ENCODE measurements at regions not wholly inside any gene's neighbourhood (a gene's known extent, or its start where the extent isn't known, plus 50 kb on each side); places are given as distances from the start of the nearest gene placed in this dataset.

DNA sequence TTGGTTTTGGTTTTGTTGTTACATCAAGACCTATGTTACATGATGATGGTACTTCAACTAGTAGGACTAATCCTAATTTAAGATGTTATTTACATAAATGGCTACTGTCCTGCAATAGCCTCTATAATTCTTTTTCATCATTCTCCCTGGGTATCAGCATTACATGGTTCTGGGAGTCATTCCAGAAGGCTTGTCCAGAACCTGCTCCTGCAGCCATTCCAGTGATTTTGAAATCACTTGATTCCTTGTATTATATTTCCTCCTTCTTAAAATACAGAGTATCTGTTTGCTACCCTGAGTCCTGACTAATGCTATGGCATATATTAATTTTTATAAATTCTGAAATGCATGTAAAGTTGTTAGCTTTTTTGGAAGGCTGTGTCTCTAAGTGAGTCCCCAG lies 400.5 kb upstream of the MEIS1 start (continued):
- no peak for TF ChIP-seq TCF7L2 (IDR thresholded peaks at IDR 0.05; ENCODE audit: borderline replicate concordance, low read depth, low read length)
- TF ChIP-seq KLF16 (tag by site-specific recombination; IDR thresholded peaks at IDR 0.05) = no peak
- TF ChIP-seq MZF1 (tag by site-specific recombination; IDR thresholded peaks at IDR 0.05; ENCODE audit: borderline replicate concordance) = no peak

DNA sequence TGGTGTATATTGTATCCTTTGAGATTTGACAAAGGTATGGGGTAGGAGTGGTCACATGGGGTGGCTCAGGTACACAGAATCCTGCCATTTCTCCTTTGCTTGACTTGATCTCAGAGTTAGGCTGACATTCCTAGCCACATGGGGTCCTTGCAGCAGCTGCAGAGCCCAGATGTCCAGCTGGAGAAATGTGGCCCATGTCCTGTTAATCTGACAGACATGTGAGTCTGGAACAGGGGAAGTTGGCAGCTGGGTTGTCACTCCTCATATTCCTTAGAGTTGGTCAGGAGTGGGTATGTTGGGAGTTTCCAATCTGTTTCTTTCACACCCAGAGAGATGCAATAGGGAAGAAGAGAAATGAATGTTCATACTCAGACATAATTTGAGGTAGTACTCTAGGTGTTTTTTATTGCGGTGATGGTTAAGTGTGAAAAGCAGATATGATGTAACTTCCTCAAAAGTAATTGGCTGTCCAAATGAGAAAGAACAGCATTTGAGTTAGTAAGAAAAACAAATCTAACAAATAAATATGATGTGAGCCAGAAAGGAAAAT lies 402.6 kb upstream of the MEIS1 start:
- ChIA-PET CTCF (interaction anchor here (0.6 kb wide), 1 partner anchor 524 kb away, joined by 4 read pairs; no protein-coding TSS in a partner anchor), POLR2A (no interaction called here)
- H3K27ac ChIP-seq (ENCODE audit: extremely low read depth, low read depth, low read length) = no peak overlapping the region
- no peaks in the 10 kb centered on the region for H3K36me3 ChIP-seq (ENCODE audit: control insufficient read depth in 2 of 2, insufficient read depth in 1 of 2, low read length in 2 of 2)
- H3K4me3 ChIP-seq (ENCODE audit: low read depth, low read length) = no peak overlapping the region
- no peaks in the 10 kb centered on the region for H3K4me1 ChIP-seq (ENCODE audit: control insufficient read depth, insufficient read depth, low read length)
- no peaks in the 10 kb centered on the region for H3K9me3 ChIP-seq (ENCODE audit: control insufficient read depth, insufficient read depth, low read depth, low read length)
- TF ChIP-seq KLF7 (tag by site-specific recombination; IDR thresholded peaks at IDR 0.05; ENCODE audit: borderline replicate concordance) (no peak), ZNF354C (tag by site-specific recombination; IDR thresholded peaks at IDR 0.05; ENCODE audit: borderline replicate concordance, low read depth) (no peak)
- TF ChIP-seq, protein P1, sequence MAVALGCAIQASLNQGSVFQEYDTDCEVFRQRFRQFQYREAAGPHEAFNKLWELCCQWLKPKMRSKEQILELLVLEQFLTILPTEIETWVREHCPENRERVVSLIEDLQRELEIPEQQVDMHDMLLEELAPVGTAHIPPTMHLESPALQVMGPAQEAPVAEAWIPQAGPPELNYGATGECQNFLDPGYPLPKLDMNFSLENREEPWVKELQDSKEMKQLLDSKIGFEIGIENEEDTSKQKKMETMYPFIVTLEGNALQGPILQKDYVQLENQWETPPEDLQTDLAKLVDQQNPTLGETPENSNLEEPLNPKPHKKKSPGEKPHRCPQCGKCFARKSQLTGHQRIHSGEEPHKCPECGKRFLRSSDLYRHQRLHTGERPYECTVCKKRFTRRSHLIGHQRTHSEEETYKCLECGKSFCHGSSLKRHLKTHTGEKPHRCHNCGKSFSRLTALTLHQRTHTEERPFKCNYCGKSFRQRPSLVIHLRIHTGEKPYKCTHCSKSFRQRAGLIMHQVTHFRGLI (tag by site-specific recombination; IDR thresholded peaks at IDR 0.05) = no peak

DNA sequence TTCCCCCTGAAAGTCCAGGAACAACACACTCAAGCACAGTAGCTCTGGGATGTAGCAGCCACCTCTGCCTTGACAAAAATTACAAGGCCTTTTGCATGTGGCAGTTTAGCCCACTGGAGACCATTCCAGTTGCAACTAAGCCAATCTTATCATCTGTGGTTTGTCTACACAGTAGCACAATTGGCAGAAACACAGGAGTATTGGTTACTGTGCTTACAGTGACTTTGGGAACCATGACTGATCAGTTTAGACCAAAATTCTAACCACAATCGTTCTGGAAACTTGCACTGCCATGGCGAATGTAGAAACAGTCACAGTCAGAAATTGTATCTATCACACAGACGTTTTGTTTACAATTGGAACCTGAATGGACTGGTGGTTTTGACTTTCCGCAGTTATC lies 403.7 kb upstream of the MEIS1 start:
- no peaks in the 10 kb centered on the region for H3K36me3 ChIP-seq (ENCODE audit: control insufficient read depth in 2 of 2, insufficient read depth in 1 of 2, low read length in 2 of 2)
- no peak overlapping the region for H3K4me3 ChIP-seq (ENCODE audit: low read depth, low read length)
- H3K4me1 ChIP-seq (ENCODE audit: control insufficient read depth, insufficient read depth, low read length) = no peaks in the 10 kb centered on the region
- H3K27ac ChIP-seq (ENCODE audit: extremely low read depth, low read depth, low read length) = no peak overlapping the region
- POLR2A ChIA-PET = no interaction called here
- H3K9me3 ChIP-seq (ENCODE audit: control insufficient read depth, insufficient read depth, low read depth, low read length) = no peaks in the 10 kb centered on the region
- CTCF ChIA-PET = no interaction called here
- no peak for TF ChIP-seq ZNF140 (tag by site-specific recombination; IDR thresholded peaks at IDR 0.05)
- TF ChIP-seq ZNF529 (tag by site-specific recombination; IDR thresholded peaks at IDR 0.05; ENCODE audit: insufficient replicate concordance) = no peak
- TF ChIP-seq ZNF391 (tag by site-specific recombination; IDR thresholded peaks at IDR 0.05; ENCODE audit: borderline replicate concordance, low read depth) = no peak
- no peak for TF ChIP-seq ZNF24 (tag by site-specific recombination; IDR thresholded peaks at IDR 0.05)
- TF ChIP-seq ZNF311 (tag by site-specific recombination; IDR thresholded peaks at IDR 0.05; ENCODE audit: borderline replicate concordance) = no peak
- no peak for TF ChIP-seq ZNF660 (tag by site-specific recombination; IDR thresholded peaks at IDR 0.05)
- TF ChIP-seq, protein P2, sequence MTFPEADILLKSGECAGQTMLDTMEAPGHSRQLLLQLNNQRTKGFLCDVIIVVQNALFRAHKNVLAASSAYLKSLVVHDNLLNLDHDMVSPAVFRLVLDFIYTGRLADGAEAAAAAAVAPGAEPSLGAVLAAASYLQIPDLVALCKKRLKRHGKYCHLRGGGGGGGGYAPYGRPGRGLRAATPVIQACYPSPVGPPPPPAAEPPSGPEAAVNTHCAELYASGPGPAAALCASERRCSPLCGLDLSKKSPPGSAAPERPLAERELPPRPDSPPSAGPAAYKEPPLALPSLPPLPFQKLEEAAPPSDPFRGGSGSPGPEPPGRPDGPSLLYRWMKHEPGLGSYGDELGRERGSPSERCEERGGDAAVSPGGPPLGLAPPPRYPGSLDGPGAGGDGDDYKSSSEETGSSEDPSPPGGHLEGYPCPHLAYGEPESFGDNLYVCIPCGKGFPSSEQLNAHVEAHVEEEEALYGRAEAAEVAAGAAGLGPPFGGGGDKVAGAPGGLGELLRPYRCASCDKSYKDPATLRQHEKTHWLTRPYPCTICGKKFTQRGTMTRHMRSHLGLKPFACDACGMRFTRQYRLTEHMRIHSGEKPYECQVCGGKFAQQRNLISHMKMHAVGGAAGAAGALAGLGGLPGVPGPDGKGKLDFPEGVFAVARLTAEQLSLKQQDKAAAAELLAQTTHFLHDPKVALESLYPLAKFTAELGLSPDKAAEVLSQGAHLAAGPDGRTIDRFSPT (tag by site-specific recombination; IDR thresholded peaks at IDR 0.05) = no peak
- no peak for TF ChIP-seq KLF9 (tag by site-specific recombination; IDR thresholded peaks at IDR 0.05; ENCODE audit: low read depth)
- TF ChIP-seq, protein P3, sequence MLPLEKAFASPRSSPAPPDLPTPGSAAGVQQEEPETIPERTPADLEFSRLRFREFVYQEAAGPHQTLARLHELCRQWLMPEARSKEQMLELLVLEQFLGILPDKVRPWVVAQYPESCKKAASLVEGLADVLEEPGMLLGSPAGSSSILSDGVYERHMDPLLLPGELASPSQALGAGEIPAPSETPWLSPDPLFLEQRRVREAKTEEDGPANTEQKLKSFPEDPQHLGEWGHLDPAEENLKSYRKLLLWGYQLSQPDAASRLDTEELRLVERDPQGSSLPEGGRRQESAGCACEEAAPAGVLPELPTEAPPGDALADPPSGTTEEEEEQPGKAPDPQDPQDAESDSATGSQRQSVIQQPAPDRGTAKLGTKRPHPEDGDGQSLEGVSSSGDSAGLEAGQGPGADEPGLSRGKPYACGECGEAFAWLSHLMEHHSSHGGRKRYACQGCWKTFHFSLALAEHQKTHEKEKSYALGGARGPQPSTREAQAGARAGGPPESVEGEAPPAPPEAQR (tag by site-specific recombination; IDR thresholded peaks at IDR 0.05) = no peak
- no peak for TF ChIP-seq ZNF114 (tag by site-specific recombination; IDR thresholded peaks at IDR 0.05)
- TF ChIP-seq, protein P4, sequence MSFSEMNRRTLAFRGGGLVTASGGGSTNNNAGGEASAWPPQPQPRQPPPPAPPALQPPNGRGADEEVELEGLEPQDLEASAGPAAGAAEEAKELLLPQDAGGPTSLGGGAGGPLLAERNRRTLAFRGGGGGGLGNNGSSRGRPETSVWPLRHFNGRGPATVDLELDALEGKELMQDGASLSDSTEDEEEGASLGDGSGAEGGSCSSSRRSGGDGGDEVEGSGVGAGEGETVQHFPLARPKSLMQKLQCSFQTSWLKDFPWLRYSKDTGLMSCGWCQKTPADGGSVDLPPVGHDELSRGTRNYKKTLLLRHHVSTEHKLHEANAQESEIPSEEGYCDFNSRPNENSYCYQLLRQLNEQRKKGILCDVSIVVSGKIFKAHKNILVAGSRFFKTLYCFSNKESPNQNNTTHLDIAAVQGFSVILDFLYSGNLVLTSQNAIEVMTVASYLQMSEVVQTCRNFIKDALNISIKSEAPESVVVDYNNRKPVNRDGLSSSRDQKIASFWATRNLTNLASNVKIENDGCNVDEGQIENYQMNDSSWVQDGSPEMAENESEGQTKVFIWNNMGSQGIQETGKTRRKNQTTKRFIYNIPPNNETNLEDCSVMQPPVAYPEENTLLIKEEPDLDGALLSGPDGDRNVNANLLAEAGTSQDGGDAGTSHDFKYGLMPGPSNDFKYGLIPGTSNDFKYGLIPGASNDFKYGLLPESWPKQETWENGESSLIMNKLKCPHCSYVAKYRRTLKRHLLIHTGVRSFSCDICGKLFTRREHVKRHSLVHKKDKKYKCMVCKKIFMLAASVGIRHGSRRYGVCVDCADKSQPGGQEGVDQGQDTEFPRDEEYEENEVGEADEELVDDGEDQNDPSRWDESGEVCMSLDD (tag by site-specific recombination; IDR thresholded peaks at IDR 0.05) = no peak
- no peak for TF ChIP-seq HOXC10 (CRISPR knock-in tag; IDR thresholded peaks at IDR 0.05)
- TF ChIP-seq, protein P5, sequence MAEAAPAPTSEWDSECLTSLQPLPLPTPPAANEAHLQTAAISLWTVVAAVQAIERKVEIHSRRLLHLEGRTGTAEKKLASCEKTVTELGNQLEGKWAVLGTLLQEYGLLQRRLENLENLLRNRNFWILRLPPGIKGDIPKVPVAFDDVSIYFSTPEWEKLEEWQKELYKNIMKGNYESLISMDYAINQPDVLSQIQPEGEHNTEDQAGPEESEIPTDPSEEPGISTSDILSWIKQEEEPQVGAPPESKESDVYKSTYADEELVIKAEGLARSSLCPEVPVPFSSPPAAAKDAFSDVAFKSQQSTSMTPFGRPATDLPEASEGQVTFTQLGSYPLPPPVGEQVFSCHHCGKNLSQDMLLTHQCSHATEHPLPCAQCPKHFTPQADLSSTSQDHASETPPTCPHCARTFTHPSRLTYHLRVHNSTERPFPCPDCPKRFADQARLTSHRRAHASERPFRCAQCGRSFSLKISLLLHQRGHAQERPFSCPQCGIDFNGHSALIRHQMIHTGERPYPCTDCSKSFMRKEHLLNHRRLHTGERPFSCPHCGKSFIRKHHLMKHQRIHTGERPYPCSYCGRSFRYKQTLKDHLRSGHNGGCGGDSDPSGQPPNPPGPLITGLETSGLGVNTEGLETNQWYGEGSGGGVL (tag by site-specific recombination; IDR thresholded peaks at IDR 0.05) = no peak
- no peak for TF ChIP-seq ZNF530 (tag by site-specific recombination; IDR thresholded peaks at IDR 0.05; ENCODE audit: low read depth)
- TF ChIP-seq GLIS1 (tag by site-specific recombination; IDR thresholded peaks at IDR 0.05) = no peak
- TF ChIP-seq ZBTB17 (tag by site-specific recombination; IDR thresholded peaks at IDR 0.05) = no peak
